Neural progenitor cell (in vitro differentiated cells): ENCODE measurements at regions not wholly inside any gene's neighbourhood (a gene's known extent, or its start where the extent isn't known, plus 50 kb on each side); places are given as distances from the start of the nearest gene placed in this dataset.

Source experiments
- DNase-seq: peaks from one replicate; pipeline ENCODE4 v3.0.0-alpha.2; 2016; ENCODE audit warnings: low spot score
- H2AFZ ChIP-seq: fragments of 200-600 bp; sonication (generic); replicated peaks from 2 replicates; pipeline ENCODE4 v1.6.1; 2016; ENCODE audit warnings: antibody characterized with exemption
- H3F3A ChIP-seq: fragments of 200-600 bp; sonication (generic); 2 replicates; pipeline ENCODE4 v1.6.1; 2016; ENCODE audit warnings: antibody characterized with exemption, low read depth
- H3K27ac ChIP-seq: fragments of 200-600 bp; sonication (generic); 2 replicates; pipeline ENCODE4 v1.5.1; 2016; ENCODE audit warnings: mild to moderate bottlenecking
- H3K27me3 ChIP-seq: fragments of 200-600 bp; sonication (generic); 2 replicates; pipeline ENCODE4 v1.6.1; 2016; ENCODE audit warnings: mild to moderate bottlenecking, moderate library complexity
- H3K36me3 ChIP-seq: fragments of 200-600 bp; sonication (generic); 2 replicates; pipeline ENCODE4 v1.5.1; 2016
- H3K4me1 ChIP-seq: fragments of 200-600 bp; sonication (generic); 2 replicates; pipeline ENCODE4 v1.6.1; 2016; ENCODE audit warnings: mixed run types
- H3K4me2 ChIP-seq: fragments of 200-600 bp; sonication (generic); 2 replicates; pipeline ENCODE4 v1.6.1; 2016
- H3K4me3 ChIP-seq: fragments of 200-600 bp; sonication (generic); 2 replicates; pipeline ENCODE4 v1.5.1; 2016
- H3K79me2 ChIP-seq: fragments of 200-600 bp; sonication (generic); 2 replicates; pipeline ENCODE4 v1.6.1; 2016; ENCODE audit warnings: low read depth
- H3K9ac ChIP-seq: fragments of 200-600 bp; sonication (generic); 2 replicates; pipeline ENCODE4 v1.6.1; 2016
- H3K9me3 ChIP-seq: fragments of 200-600 bp; sonication (generic); 2 replicates; pipeline ENCODE4 v1.5.1; 2016; ENCODE audit warnings: low read depth
- H4K20me1 ChIP-seq: fragments of 200-600 bp; sonication (generic); 2 replicates; pipeline ENCODE4 v1.6.1; 2016; ENCODE audit warnings: low read depth
- H3K27ac Mint-ChIP-seq: 3 replicates; pipeline ENCODE4 v1.8.0; 2021; ENCODE audit warnings: mixed read lengths
- H3K27me3 Mint-ChIP-seq: 2 replicates; pipeline ENCODE4 v1.8.0; 2022; ENCODE audit warnings: low read depth, mild to moderate bottlenecking, inconsistent platforms, moderate library complexity, mixed read lengths; ENCODE audit not compliant: insufficient read depth
- H3K36me3 Mint-ChIP-seq: 3 replicates; pipeline ENCODE4 v1.8.0; 2021; ENCODE audit warnings: mixed read lengths
- H3K4me1 Mint-ChIP-seq: 3 replicates; pipeline ENCODE4 v1.8.0; 2021; ENCODE audit warnings: mixed read lengths
- H3K4me3 Mint-ChIP-seq: 3 replicates; pipeline ENCODE4 v1.8.0; 2021; ENCODE audit warnings: mild to moderate bottlenecking, moderate library complexity, mixed read lengths
- H3K9me3 Mint-ChIP-seq: 3 replicates; pipeline ENCODE4 v1.8.0; 2020; ENCODE audit warnings: mixed read lengths
- CTCF ChIP-seq: fragments of 200-600 bp; sonication (generic); IDR thresholded peaks from 2 replicates; pipeline ENCODE4 v1.5.1; 2017; ENCODE audit warnings: antibody characterized with exemption, mild to moderate bottlenecking
- EZH2 ChIP-seq: fragments of 200-600 bp; sonication (generic); IDR thresholded peaks from 2 replicates; pipeline ENCODE4 v1.6.1; 2017; ENCODE audit warnings: antibody characterized with exemption, mild to moderate bottlenecking, moderate library complexity
- EZH2phosphoT487 ChIP-seq: fragments of 200-600 bp; sonication (generic); IDR thresholded peaks from 2 replicates; pipeline ENCODE4 v1.6.1; 2017; ENCODE audit warnings: antibody characterized with exemption

- H3K9ac ChIP-seq, result no peak overlapping the region
- H3K36me3 Mint-ChIP-seq, result no peaks in the 10 kb centered on the region
Observed at GRCh38 chr10:17507538-17507937, 53.1 kb upstream of the ST8SIA6 start.

DNA sequence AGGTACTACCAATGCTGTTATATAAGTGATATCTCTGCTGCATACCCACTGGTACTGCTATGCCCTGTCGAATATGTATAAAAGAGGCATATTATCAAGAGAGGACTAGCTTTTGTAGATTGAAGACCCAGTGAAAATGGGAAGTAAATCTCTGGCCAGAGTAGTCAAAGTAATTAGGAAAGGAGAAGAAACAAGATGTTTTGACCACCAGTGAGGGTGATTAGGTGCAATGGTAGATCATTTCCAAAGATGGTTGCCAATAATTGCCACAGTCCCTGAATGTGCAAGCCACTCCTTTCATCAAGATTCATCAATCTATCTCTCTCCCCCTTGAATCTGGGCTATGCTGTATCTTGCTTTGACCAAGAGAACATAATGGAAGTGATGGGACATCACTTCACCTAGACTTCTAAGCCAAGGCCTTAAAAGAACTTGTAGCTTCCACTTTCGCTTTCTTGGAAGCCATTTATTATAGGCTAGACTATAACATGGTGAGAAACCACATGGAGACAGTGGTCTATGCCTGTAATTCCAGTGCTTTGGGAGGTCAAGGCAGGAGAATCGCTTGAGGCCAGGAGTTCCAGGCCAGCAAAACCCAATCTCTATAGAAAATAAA is 52.6 kb upstream of the ST8SIA6 start:
- no peak overlapping the region for H3K27ac Mint-ChIP-seq
- no peak for TF ChIP-seq EZH2
- no peak for TF ChIP-seq CTCF
- TF ChIP-seq EZH2phosphoT487, result no peak
- Histone ChIP-seq H3K27me3 (no peaks in the 10 kb centered on the region), H3K4me1 (no peaks in the 10 kb centered on the region), H3K79me2 (no peaks in the 10 kb centered on the region), H3K27ac (no peak overlapping the region), H3K9ac (no peak overlapping the region), H3K9me3 (no peaks in the 10 kb centered on the region), H3K4me2 (no peak overlapping the region), H2AFZ (no peak overlapping the region), H3K36me3 (no peaks in the 10 kb centered on the region), H3K4me3 (no peak overlapping the region), H3F3A (no peaks in the 10 kb centered on the region), H4K20me1 (no peaks in the 10 kb centered on the region)
- H3K4me1 Mint-ChIP-seq, result peaks cover under 1% of the 10 kb centered on the region
- no peaks in the 10 kb centered on the region for H3K27me3 Mint-ChIP-seq
- no peaks in the 10 kb centered on the region for H3K36me3 Mint-ChIP-seq
- H3K4me3 Mint-ChIP-seq, result no peak overlapping the region
- no peak for DNase-seq
- no peaks in the 10 kb centered on the region for H3K9me3 Mint-ChIP-seq

More at GRCh38 chr10:17507538-17507937, 53.1 kb upstream of the ST8SIA6 start:
- H2AFZ ChIP-seq, result no peak overlapping the region
- Mint-ChIP-seq H3K9me3 (no peaks in the 10 kb centered on the region), H3K27me3 (peaks cover 2% of the 10 kb centered on the region), H3K4me1 (peaks cover 6% of the 10 kb centered on the region), H3K4me3 (no peak overlapping the region), H3K27ac (no peak overlapping the region)
- no peaks in the 10 kb centered on the region for H3K36me3 ChIP-seq
- no peak overlapping the region for H3K4me2 ChIP-seq
- H3F3A ChIP-seq, result no peaks in the 10 kb centered on the region
- TF ChIP-seq EZH2phosphoT487 (no peak), CTCF (no peak), EZH2 (no peak)
- DNase-seq, result no peak
- no peaks in the 10 kb centered on the region for H4K20me1 ChIP-seq
- H3K4me3 ChIP-seq, result no peak overlapping the region
- H3K27ac ChIP-seq, result no peak overlapping the region
- H3K79me2 ChIP-seq, result no peaks in the 10 kb centered on the region
- H3K9me3 ChIP-seq, result no peaks in the 10 kb centered on the region
- no peaks in the 10 kb centered on the region for H3K4me1 ChIP-seq
- no peaks in the 10 kb centered on the region for H3K27me3 ChIP-seq

DNA sequence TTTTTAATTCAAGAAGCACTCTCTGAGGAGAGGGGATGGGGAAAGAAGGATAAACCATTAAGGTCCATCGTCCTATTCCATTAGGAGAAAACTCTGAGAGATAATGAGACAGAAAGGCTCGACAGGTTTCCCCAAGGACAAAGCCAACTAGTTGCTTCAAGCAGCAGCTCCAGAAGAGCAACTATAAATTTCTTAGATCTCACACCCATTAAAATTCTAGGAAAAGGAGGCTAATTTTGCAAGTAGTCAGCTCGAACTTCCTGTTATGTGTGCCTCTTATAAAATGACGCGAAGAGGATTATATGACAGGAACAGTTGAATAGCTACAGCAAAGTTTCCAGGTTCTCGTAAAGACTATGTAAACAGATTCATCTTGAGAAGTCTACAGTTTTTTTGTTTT is 52.0 kb upstream of the ST8SIA6 start:
- Histone ChIP-seq H3K4me3 (no peak overlapping the region), H3K4me1 (no peaks in the 10 kb centered on the region), H3K9me3 (no peaks in the 10 kb centered on the region), H3F3A (no peaks in the 10 kb centered on the region), H3K36me3 (no peaks in the 10 kb centered on the region), H3K27ac (no peak overlapping the region), H2AFZ (no peak overlapping the region), H3K9ac (no peak overlapping the region), H3K4me2 (no peak overlapping the region), H3K27me3 (no peaks in the 10 kb centered on the region), H3K79me2 (no peaks in the 10 kb centered on the region), H4K20me1 (no peaks in the 10 kb centered on the region)
- DNase-seq, result no peak
- no peaks in the 10 kb centered on the region for H3K36me3 Mint-ChIP-seq
- TF ChIP-seq CTCF, result no peak
- TF ChIP-seq EZH2, result no peak
- H3K9me3 Mint-ChIP-seq, result no peaks in the 10 kb centered on the region
- no peak overlapping the region for H3K4me3 Mint-ChIP-seq
- H3K27ac Mint-ChIP-seq, result no peak overlapping the region
- no peaks in the 10 kb centered on the region for H3K4me1 Mint-ChIP-seq
- H3K27me3 Mint-ChIP-seq, result no peaks in the 10 kb centered on the region
